A673 (cell line): ENCODE measurements at regions not wholly inside any gene's neighbourhood (a gene's known extent, or its start where the extent isn't known, plus 50 kb on each side); places are given as distances from the start of the nearest gene placed in this dataset.

Experiments
- BruUV-seq: library from RNA; stranded (reverse); fragments of 400-500 nt; replicated peaks from 2 replicates; lab custom pipeline; 2021; lab: Mats Ljungman, UMichigan
- CTCF ChIA-PET: fragments of 300-600 bp; sonication (Branson Sonifier 250); formaldehyde crosslinking; loops from one replicate; lab custom pipeline; 2022; ENCODE audit warnings: antibody characterized with exemption; lab: Charles Lee
- POLR2A ChIA-PET: fragments of 300-600 bp; sonication (Branson Sonifier 250); formaldehyde crosslinking; loops from one replicate; lab custom pipeline; 2022; ENCODE audit warnings: antibody characterized with exemption; ENCODE audit not compliant: low non-redundant PET; lab: Charles Lee
- DNase-seq: peaks from one replicate; pipeline ENCODE4 v3.0.0-alpha.2; 2015; ENCODE audit warnings: low spot score
- H3K27ac ChIP-seq: fragments of 200-600 bp; sonication (generic); 2 replicates; pipeline ENCODE4 v1.5.1; 2016; ENCODE audit warnings: mixed run types, low read depth, mild to moderate bottlenecking, mixed read lengths, antibody characterized with exemption, low read length; ENCODE audit not compliant: poor library complexity, severe bottlenecking
- H3K27me3 ChIP-seq: fragments of 200-600 bp; sonication (generic); replicated peaks from 2 replicates; pipeline ENCODE4 v1.6.1; 2017; ENCODE audit warnings: mixed run types, low read depth, mild to moderate bottlenecking, mixed read lengths, antibody characterized with exemption, low read length; ENCODE audit not compliant: insufficient read depth, poor library complexity
- H3K36me3 ChIP-seq: fragments of 200-600 bp; sonication (generic); 2 replicates; pipeline ENCODE4 v1.6.1; 2016; ENCODE audit warnings: mixed run types, mild to moderate bottlenecking, mixed read lengths, antibody characterized with exemption, low read length; ENCODE audit not compliant: insufficient read depth, poor library complexity, severe bottlenecking
- H3K4me1 ChIP-seq: fragments of 200-600 bp; sonication (generic); 2 replicates; pipeline ENCODE4 v1.6.1; 2017; ENCODE audit warnings: mixed run types, mild to moderate bottlenecking, mixed read lengths, antibody characterized with exemption, low read length; ENCODE audit not compliant: insufficient read depth, poor library complexity, severe bottlenecking
- H3K4me3 ChIP-seq: fragments of 200-600 bp; sonication (generic); 2 replicates; pipeline ENCODE4 v1.5.1; 2016; ENCODE audit warnings: low read depth, mixed run types, mild to moderate bottlenecking, mixed read lengths, low read length; ENCODE audit not compliant: poor library complexity, severe bottlenecking
- H3K9me3 ChIP-seq: fragments of 200-600 bp; sonication (generic); 2 replicates; pipeline ENCODE4 v1.6.1; 2016; ENCODE audit warnings: mixed run types, low read depth, mild to moderate bottlenecking, mixed read lengths, antibody characterized with exemption, low read length; ENCODE audit not compliant: poor library complexity, severe bottlenecking
- EZH2 ChIP-seq: fragments of 200-600 bp; sonication (generic); IDR thresholded peaks from 2 replicates; pipeline ENCODE4 v1.6.1; 2017; ENCODE audit warnings: borderline replicate concordance, low read depth, mild to moderate bottlenecking, mixed read lengths, antibody characterized with exemption, low read length; ENCODE audit not compliant: poor library complexity, severe bottlenecking
- intact Hi-C: fragments of 100-400 bp; cut with micrococcal nuclease; formaldehyde crosslinking; loops from one replicate; pipeline ENCODE4 v1.10.0; 2022; ENCODE audit not compliant: unreplicated experiment
- TF ChIP-seq, protein P1 (sequence below): fragments of 300-800, 200-600 bp; sonication (generic); conservative IDR thresholded peaks from 2 replicates; pipeline ENCODE4 v1.5.1; 2017; ENCODE audit warnings: low read depth, mild to moderate bottlenecking, antibody characterized with exemption, low read length, moderate library complexity, mixed read lengths

DNA sequence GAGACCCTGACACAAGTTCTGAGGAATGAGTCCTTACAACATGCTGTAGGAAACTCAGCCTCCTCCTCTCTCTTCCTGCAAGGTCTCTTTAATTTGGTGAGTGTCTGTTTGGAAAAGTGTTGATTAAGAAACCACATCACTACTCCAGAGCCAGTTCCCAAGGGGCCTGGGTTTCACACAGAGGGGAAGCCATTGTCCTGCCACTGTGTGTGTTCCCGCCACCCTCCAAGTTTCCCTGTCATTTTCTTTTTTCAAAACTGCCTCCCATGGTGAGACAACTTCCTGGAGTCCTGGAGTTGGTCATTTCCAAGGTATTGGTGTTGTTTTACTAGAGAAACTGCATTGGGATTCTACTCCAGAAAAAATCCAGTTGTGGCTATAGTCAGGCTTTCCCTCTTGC is 232.0 kb upstream of the PARD3B start:
- Histone ChIP-seq H3K4me1 (no peaks in the 10 kb centered on the region), H3K27me3 (no peaks in the 10 kb centered on the region), H3K4me3 (no peak overlapping the region), H3K9me3 (no peaks in the 10 kb centered on the region), H3K36me3 (no peaks in the 10 kb centered on the region), H3K27ac (no peak overlapping the region)
- POLR2A ChIA-PET: no interaction called here
- no TSS peak for BruUV-seq
- TF ChIP-seq EZH2: no peak
- TF ChIP-seq, protein P1, sequence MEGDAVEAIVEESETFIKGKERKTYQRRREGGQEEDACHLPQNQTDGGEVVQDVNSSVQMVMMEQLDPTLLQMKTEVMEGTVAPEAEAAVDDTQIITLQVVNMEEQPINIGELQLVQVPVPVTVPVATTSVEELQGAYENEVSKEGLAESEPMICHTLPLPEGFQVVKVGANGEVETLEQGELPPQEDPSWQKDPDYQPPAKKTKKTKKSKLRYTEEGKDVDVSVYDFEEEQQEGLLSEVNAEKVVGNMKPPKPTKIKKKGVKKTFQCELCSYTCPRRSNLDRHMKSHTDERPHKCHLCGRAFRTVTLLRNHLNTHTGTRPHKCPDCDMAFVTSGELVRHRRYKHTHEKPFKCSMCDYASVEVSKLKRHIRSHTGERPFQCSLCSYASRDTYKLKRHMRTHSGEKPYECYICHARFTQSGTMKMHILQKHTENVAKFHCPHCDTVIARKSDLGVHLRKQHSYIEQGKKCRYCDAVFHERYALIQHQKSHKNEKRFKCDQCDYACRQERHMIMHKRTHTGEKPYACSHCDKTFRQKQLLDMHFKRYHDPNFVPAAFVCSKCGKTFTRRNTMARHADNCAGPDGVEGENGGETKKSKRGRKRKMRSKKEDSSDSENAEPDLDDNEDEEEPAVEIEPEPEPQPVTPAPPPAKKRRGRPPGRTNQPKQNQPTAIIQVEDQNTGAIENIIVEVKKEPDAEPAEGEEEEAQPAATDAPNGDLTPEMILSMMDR: no peak
- CTCF ChIA-PET: no interaction called here
- DNase-seq: peak; percentile 70
- intact Hi-C loops: no loop called here

DNA sequence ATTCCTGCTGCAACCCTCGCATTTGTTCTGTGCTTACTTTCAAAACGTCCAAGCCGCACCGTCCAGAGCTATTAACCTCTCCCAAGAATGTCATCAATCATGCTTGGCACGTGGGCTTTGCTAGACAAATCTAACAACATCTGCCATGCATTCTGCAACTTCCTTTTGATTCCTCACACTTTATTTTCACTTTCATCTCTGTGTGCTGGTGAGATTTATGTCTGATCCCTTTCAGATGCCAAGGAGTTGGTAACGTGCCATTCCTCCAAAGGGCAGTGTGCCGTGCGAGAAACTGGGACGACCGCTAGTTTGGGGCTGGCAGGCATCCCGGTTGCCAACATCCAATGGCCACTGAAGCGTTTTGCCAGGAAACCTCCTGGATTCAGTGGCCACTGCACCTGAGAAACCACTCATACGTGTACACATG is 230.0 kb upstream of the PARD3B start:
- POLR2A ChIA-PET: no interaction called here
- Histone ChIP-seq H3K27me3 (no peaks in the 10 kb centered on the region), H3K4me1 (no peaks in the 10 kb centered on the region), H3K9me3 (no peaks in the 10 kb centered on the region), H3K27ac (no peak overlapping the region), H3K4me3 (no peak overlapping the region), H3K36me3 (no peaks in the 10 kb centered on the region)
- no TSS peak for BruUV-seq
- intact Hi-C loops: no loop called here
- TF ChIP-seq, protein P1: no peak
- TF ChIP-seq EZH2: no peak
- DNase-seq: no peak
- CTCF ChIA-PET: no interaction called here

DNA sequence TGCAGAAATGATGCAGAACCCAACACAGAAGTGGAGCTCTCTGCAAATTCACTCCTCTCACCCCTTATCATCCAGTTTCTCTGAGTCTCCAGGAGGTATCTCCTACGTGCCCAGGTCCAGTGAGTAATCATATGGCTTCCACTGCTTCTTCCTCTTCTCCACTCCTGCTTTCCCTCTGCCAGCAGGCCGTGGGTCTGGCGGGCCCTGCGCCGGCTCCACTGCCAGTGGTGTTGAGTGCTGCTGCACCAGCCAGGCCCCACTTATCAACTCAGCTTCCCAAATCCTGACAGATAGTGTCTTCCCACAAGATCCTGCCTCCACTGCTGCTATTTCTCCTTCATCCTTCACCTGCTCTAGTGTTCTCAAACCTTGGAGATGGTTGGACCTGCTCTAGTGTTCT is 227.6 kb upstream of the PARD3B start:
- intact Hi-C loops: no loop called here
- POLR2A ChIA-PET: interaction anchor here (0.6 kb wide), 1 partner anchor 1289 kb away, joined by 3 read pairs; no protein-coding TSS in a partner anchor
- no TSS peak for BruUV-seq
- H3K4me3 ChIP-seq: no peak overlapping the region
- H3K27me3 ChIP-seq: no peaks in the 10 kb centered on the region
- H3K4me1 ChIP-seq: peaks cover 5% of the 10 kb centered on the region
- H3K9me3 ChIP-seq: no peaks in the 10 kb centered on the region
- no peaks in the 10 kb centered on the region for H3K36me3 ChIP-seq
- DNase-seq: no peak
- no peak overlapping the region for H3K27ac ChIP-seq
- CTCF ChIA-PET: no interaction called here
- TF ChIP-seq, protein P1: no peak
